OCI-LY3 (cell line): ENCODE measurements at regions not wholly inside any gene's neighbourhood (a gene's known extent, or its start where the extent isn't known, plus 50 kb on each side); places are given as distances from the start of the nearest gene placed in this dataset.

Source experiments
- H2AFZ ChIP-seq: fragments of 200-600, 300-600 bp; shearing (Covaris generic); 2 replicates; pipeline ENCODE4 v1.6.0; 2014; ENCODE audit warnings: antibody characterized with exemption, low read depth, low read length
- H3K27ac ChIP-seq: fragments of 200-600, 300-600 bp; sonication (generic); 2 replicates; pipeline ENCODE4 v1.5.1; 2014; ENCODE audit warnings: mild to moderate bottlenecking, low read length, moderate library complexity, mixed read lengths
- H3K27me3 ChIP-seq: fragments of 200-600, 300-600 bp; sonication (generic); 2 replicates; pipeline ENCODE4 v1.6.1; 2014; ENCODE audit warnings: low read depth, low read length, mixed read lengths
- H3K36me3 ChIP-seq: fragments of 200-600, 300-600 bp; sonication (generic); replicated peaks from 2 replicates; pipeline ENCODE3; 2014; ENCODE audit warnings: low read depth, low read length, mixed read lengths
- H3K4me1 ChIP-seq: fragments of 300-600, 200-600 bp; sonication (generic); 2 replicates; pipeline ENCODE4 v1.6.1; 2014; ENCODE audit warnings: low read length, mixed read lengths
- H3K4me2 ChIP-seq: fragments of 200-600, 300-600 bp; sonication (generic); 2 replicates; pipeline ENCODE4 v1.6.1; 2014; ENCODE audit warnings: low read length, mixed read lengths
- H3K4me3 ChIP-seq: fragments of 300-600, 200-600 bp; sonication (generic); 2 replicates; pipeline ENCODE4 v1.5.1; 2014; ENCODE audit warnings: antibody characterized with exemption, mild to moderate bottlenecking, low read length, moderate library complexity
- H3K79me2 ChIP-seq: fragments of 300-600, 200-600 bp; shearing (Covaris generic); 2 replicates; pipeline ENCODE4 v1.6.1; 2014; ENCODE audit warnings: mild to moderate bottlenecking, low read length, mixed read lengths
- H3K9ac ChIP-seq: fragments of 300-600, 200-600 bp; shearing (Covaris generic); 2 replicates; pipeline ENCODE4 v1.6.0; 2014; ENCODE audit warnings: mild to moderate bottlenecking, low read length, moderate library complexity
- H3K9me3 ChIP-seq: fragments of 200-600, 300-600 bp; shearing (Covaris generic); 2 replicates; pipeline ENCODE4 v1.6.1; 2014; ENCODE audit warnings: low read length, mixed read lengths; ENCODE audit not compliant: insufficient read depth
- H4K20me1 ChIP-seq: fragments of 200-600, 300-600 bp; sonication (generic); 2 replicates; pipeline ENCODE4 v1.6.1; 2016; ENCODE audit warnings: low read length, mixed read lengths; ENCODE audit not compliant: insufficient read depth
- CTCF ChIP-seq: fragments of 200-600, 300-600 bp; sonication (generic); IDR thresholded peaks from 2 replicates; pipeline ENCODE4 v1.5.1; 2014; ENCODE audit warnings: antibody characterized with exemption, low read length, low read depth
- EZH2phosphoT487 ChIP-seq: fragments of 200-600 bp; shearing (Covaris generic); IDR thresholded peaks from 2 replicates; pipeline ENCODE4 v1.6.1; 2018; ENCODE audit warnings: antibody characterized with exemption, mixed run types, low read depth

- TF ChIP-seq CTCF = no peak
- TF ChIP-seq EZH2phosphoT487 = no peak
- no peaks in the 10 kb centered on the region for H4K20me1 ChIP-seq
- no peak overlapping the region for H3K4me3 ChIP-seq
- no peak overlapping the region for H2AFZ ChIP-seq
- H3K36me3 ChIP-seq = no peaks in the 10 kb centered on the region
- H3K4me1 ChIP-seq = peaks cover 4% of the 10 kb centered on the region; the same call in 1 of the 2 replicates
- no peak overlapping the region for H3K27ac ChIP-seq
- H3K4me2 ChIP-seq = no peak overlapping the region
- H3K79me2 ChIP-seq = no peaks in the 10 kb centered on the region
- no peaks in the 10 kb centered on the region for H3K27me3 ChIP-seq
- no peak overlapping the region for H3K9ac ChIP-seq
- H3K9me3 ChIP-seq = no peaks in the 10 kb centered on the region
Observed at GRCh38 chr3:147775411-147775810, 366.2 kb downstream of the ZIC1 start.

GRCh38 chr3:147775816-147776530 is 366.8 kb downstream of the ZIC1 start:
- Histone ChIP-seq H4K20me1 (no peaks in the 10 kb centered on the region), H3K27me3 (no peaks in the 10 kb centered on the region), H3K9me3 (no peaks in the 10 kb centered on the region), H3K4me2 (no peak overlapping the region), H3K79me2 (no peaks in the 10 kb centered on the region), H3K9ac (no peak overlapping the region), H3K36me3 (no peaks in the 10 kb centered on the region), H3K4me3 (no peak overlapping the region), H3K27ac (no peak overlapping the region), H2AFZ (no peak overlapping the region), H3K4me1 (peaks cover 4% of the 10 kb centered on the region; the same call in 1 of the 2 replicates)
- TF ChIP-seq EZH2phosphoT487 (no peak), CTCF (no peak)

- no peaks in the 10 kb centered on the region for H3K4me1 ChIP-seq
- H3K9me3 ChIP-seq = no peaks in the 10 kb centered on the region
- H3K9ac ChIP-seq = no peak overlapping the region
- H4K20me1 ChIP-seq = no peaks in the 10 kb centered on the region
- H3K27me3 ChIP-seq = no peaks in the 10 kb centered on the region
- no peaks in the 10 kb centered on the region for H3K36me3 ChIP-seq
- no peak overlapping the region for H2AFZ ChIP-seq
- no peak overlapping the region for H3K27ac ChIP-seq
- H3K4me2 ChIP-seq = no peak overlapping the region
- TF ChIP-seq CTCF (no peak), EZH2phosphoT487 (no peak)
- no peaks in the 10 kb centered on the region for H3K79me2 ChIP-seq
- H3K4me3 ChIP-seq = no peak overlapping the region
Observed at GRCh38 chr3:147793841-147794240, 384.7 kb downstream of the ZIC1 start.

GRCh38 chr3:147794596-147794995 is 385.4 kb downstream of the ZIC1 start:
- Histone ChIP-seq H3K9me3 (no peaks in the 10 kb centered on the region), H3K4me1 (no peaks in the 10 kb centered on the region), H3K79me2 (no peaks in the 10 kb centered on the region), H3K27ac (no peak overlapping the region), H3K4me3 (no peak overlapping the region), H3K9ac (no peak overlapping the region), H2AFZ (no peak overlapping the region), H3K36me3 (no peaks in the 10 kb centered on the region), H3K4me2 (no peak overlapping the region), H4K20me1 (no peaks in the 10 kb centered on the region), H3K27me3 (no peaks in the 10 kb centered on the region)
- no peak for TF ChIP-seq EZH2phosphoT487
- TF ChIP-seq CTCF = no peak
